ENCODE measurements at regions not wholly inside any gene's neighbourhood (a gene's known extent, or its start where the extent isn't known, plus 50 kb on each side); places are given as distances from the start of the nearest gene placed in this dataset.

DNA sequence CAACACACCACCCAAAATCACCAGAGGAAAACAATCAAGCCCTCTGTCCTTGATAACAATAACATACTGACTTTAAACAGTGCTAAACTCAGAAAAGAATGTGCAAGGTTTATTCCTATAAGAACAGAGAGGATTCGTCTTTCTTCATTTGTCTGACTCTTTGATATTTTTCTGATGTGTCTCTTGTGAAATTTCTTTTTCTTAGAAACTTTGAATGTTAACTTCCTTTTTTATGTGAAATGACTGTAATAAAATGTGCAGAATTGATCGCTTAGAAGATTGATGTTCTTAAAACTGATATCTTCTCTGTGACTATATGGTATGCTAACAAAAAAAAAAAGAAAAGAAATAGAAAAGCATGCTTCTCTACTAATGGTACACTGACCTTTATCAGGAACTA lies 947.4 kb upstream of the CITED2 start:
- no peaks in the 10 kb centered on the region for H4K20me1 ChIP-seq (ENCODE audit: insufficient read depth, low read length)

DNA sequence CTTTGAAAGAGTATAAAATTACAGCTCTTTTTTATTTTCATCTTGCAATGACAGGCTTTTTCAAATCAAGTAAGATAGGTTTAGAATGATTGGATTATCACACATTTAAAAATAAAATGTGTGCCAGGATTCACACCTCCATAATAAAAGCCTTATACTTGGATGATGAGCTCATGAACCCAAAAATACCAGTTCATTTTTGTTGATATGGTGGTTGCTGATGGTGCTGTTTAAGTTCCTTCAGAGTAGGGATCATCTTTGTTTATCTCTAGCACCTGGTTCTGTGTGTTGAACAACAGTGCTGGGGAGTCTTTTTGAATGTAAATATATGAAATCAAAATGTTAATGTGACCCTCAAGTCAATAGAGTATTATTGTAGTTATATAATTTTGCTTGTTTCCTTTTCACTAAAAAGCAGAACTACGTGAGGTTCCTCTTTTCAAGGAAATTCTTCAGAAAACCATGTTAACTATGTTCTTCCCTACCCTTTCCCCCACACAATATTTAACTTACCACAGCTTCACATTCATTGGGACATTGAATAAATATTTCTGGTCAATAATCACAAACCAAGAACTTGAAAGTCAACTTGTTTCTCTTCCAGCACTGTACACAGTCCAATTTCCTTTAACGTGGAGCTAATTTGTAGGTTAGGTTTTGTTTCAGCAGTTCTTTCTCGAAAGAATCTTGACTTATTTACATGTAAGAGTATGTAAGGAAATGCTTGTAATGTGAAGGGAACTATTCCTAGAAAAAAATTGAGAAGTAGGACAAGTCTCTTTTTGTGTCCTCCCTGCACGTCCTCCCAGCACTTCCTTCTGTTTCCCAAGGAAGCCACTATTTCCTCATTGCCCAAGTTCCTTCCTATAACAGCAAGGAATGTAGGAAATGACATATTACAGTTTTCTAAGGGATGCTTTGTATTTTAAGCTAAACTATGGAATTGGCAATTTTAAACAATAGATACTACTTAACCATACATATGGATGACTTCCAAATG lies 945.9 kb upstream of the CITED2 start:
- Histone ChIP-seq H4K20me1 (ENCODE audit: insufficient read depth, low read length) (no peaks in the 10 kb centered on the region), H3K36me3 (ENCODE audit: insufficient read depth, low read length) (no peaks in the 10 kb centered on the region), H3K79me2 (ENCODE audit: insufficient read depth, low read length) (no peaks in the 10 kb centered on the region), H3K27me3 (ENCODE audit: insufficient read depth, low read length) (no peaks in the 10 kb centered on the region), H2AFZ (ENCODE audit: low read depth, low read length) (no peak overlapping the region), H3K4me1 (ENCODE audit: insufficient read depth, low read length) (no peaks in the 10 kb centered on the region), H3K4me3 (ENCODE audit: insufficient read depth, low read depth, low read length) (no peak overlapping the region), H3K9me3 (ENCODE audit: insufficient read depth, low read depth, low read length) (no peaks in the 10 kb centered on the region), H3K9ac (ENCODE audit: low read length) (no peak overlapping the region), H3K27ac (ENCODE audit: low read depth, low read length) (no peak overlapping the region), H3K4me2 (ENCODE audit: low read length) (no peak overlapping the region)
- DNase-seq (ENCODE audit: low read depth) (peak; percentile 19), FAIRE-seq (no peak)
- Mint-ChIP-seq H3K27ac (ENCODE audit: unreplicated experiment) (no peak overlapping the region), H3K4me1 (ENCODE audit: low read depth, unreplicated experiment) (no peaks in the 10 kb centered on the region), H3K9me3 (ENCODE audit: unreplicated experiment) (no peaks in the 10 kb centered on the region), H3K27me3 (ENCODE audit: low read depth, unreplicated experiment) (no peaks in the 10 kb centered on the region), H3K36me3 (ENCODE audit: low read depth, unreplicated experiment) (no peaks in the 10 kb centered on the region), H3K4me3 (ENCODE audit: unreplicated experiment) (no peak overlapping the region)
- TF ChIP-seq EZH2 (IDR thresholded peaks at IDR 0.05; ENCODE audit: insufficient read depth, low read length) (no peak), CTCF (IDR thresholded peaks at IDR 0.05; ENCODE audit: insufficient read depth, low read depth, low read length) (no peak)

More for the DNA sequence above, 947.4 kb upstream of the CITED2 start:
- H3K9me3 ChIP-seq (ENCODE audit: insufficient read depth, low read depth, low read length), result peaks cover 4% of the 10 kb centered on the region
- H3K36me3 ChIP-seq (ENCODE audit: insufficient read depth, low read length), result no peaks in the 10 kb centered on the region
- H3K27me3 ChIP-seq (ENCODE audit: insufficient read depth, low read length), result no peaks in the 10 kb centered on the region
- H3K27me3 Mint-ChIP-seq (ENCODE audit: low read depth, unreplicated experiment), result no peaks in the 10 kb centered on the region
- H3K27ac Mint-ChIP-seq (ENCODE audit: unreplicated experiment), result no peak overlapping the region
- no peak overlapping the region for H3K4me3 ChIP-seq (ENCODE audit: insufficient read depth, low read depth, low read length)
- no peak for FAIRE-seq
- no peak overlapping the region for H3K4me3 Mint-ChIP-seq (ENCODE audit: unreplicated experiment)
- H3K27ac ChIP-seq (ENCODE audit: low read depth, low read length), result no peak overlapping the region
- H3K9me3 Mint-ChIP-seq (ENCODE audit: unreplicated experiment), result peaks cover 3% of the 10 kb centered on the region
- no peaks in the 10 kb centered on the region for H3K79me2 ChIP-seq (ENCODE audit: insufficient read depth, low read length)
- H3K4me2 ChIP-seq (ENCODE audit: low read length), result no peak overlapping the region
- H3K4me1 ChIP-seq (ENCODE audit: insufficient read depth, low read length), result no peaks in the 10 kb centered on the region
- H3K36me3 Mint-ChIP-seq (ENCODE audit: low read depth, unreplicated experiment), result no peaks in the 10 kb centered on the region
- H3K4me1 Mint-ChIP-seq (ENCODE audit: low read depth, unreplicated experiment), result no peaks in the 10 kb centered on the region
- TF ChIP-seq CTCF (IDR thresholded peaks at IDR 0.05; ENCODE audit: insufficient read depth, low read depth, low read length) (no peak), EZH2 (IDR thresholded peaks at IDR 0.05; ENCODE audit: insufficient read depth, low read length) (no peak)
- H3K9ac ChIP-seq (ENCODE audit: low read length), result no peak overlapping the region
- no peak for DNase-seq (ENCODE audit: low read depth)
- H2AFZ ChIP-seq (ENCODE audit: low read depth, low read length), result no peak overlapping the region

- peak; percentile 72 for FAIRE-seq
- no peaks in the 10 kb centered on the region for H3K36me3 Mint-ChIP-seq (ENCODE audit: low read depth, unreplicated experiment)
Measured at GRCh38 chr6:140319209-140319608, 944.8 kb upstream of the CITED2 start.

More at GRCh38 chr6:140319209-140319608, 944.8 kb upstream of the CITED2 start:
- Mint-ChIP-seq H3K27ac (ENCODE audit: unreplicated experiment) (no peak overlapping the region), H3K27me3 (ENCODE audit: low read depth, unreplicated experiment) (no peaks in the 10 kb centered on the region), H3K4me3 (ENCODE audit: unreplicated experiment) (no peak overlapping the region), H3K9me3 (ENCODE audit: unreplicated experiment) (no peaks in the 10 kb centered on the region), H3K4me1 (ENCODE audit: low read depth, unreplicated experiment) (no peaks in the 10 kb centered on the region)
- no peak overlapping the region for H3K27ac ChIP-seq (ENCODE audit: low read depth, low read length)
- no peaks in the 10 kb centered on the region for H3K9me3 ChIP-seq (ENCODE audit: insufficient read depth, low read depth, low read length)
- DNase-seq (ENCODE audit: low read depth), result peak; percentile 54
- no peaks in the 10 kb centered on the region for H3K4me1 ChIP-seq (ENCODE audit: insufficient read depth, low read length)
- H3K4me3 ChIP-seq (ENCODE audit: insufficient read depth, low read depth, low read length), result no peak overlapping the region
- no peaks in the 10 kb centered on the region for H3K79me2 ChIP-seq (ENCODE audit: insufficient read depth, low read length)
- no peak overlapping the region for H3K9ac ChIP-seq (ENCODE audit: low read length)
- peak overlapping the region; percentile 40 for H3K4me2 ChIP-seq (ENCODE audit: low read length)
- H3K36me3 ChIP-seq (ENCODE audit: insufficient read depth, low read length), result no peaks in the 10 kb centered on the region
- H2AFZ ChIP-seq (ENCODE audit: low read depth, low read length), result peak overlapping the region; percentile 3
- H4K20me1 ChIP-seq (ENCODE audit: insufficient read depth, low read length), result no peaks in the 10 kb centered on the region
- TF ChIP-seq EZH2 (IDR thresholded peaks at IDR 0.05; ENCODE audit: insufficient read depth, low read length) (no peak), CTCF (IDR thresholded peaks at IDR 0.05; ENCODE audit: insufficient read depth, low read depth, low read length) (no peak)
- H3K27me3 ChIP-seq (ENCODE audit: insufficient read depth, low read length), result no peaks in the 10 kb centered on the region
